Glutamatergic neuron (in vitro differentiated cells): ENCODE measurements at regions not wholly inside any gene's neighbourhood (a gene's known extent, or its start where the extent isn't known, plus 50 kb on each side); places are given as distances from the start of the nearest gene placed in this dataset.

Experiments
- DNase-seq: peaks from one replicate; pipeline ENCODE4 v3.0.0; 2022
- H3K27ac Mint-ChIP-seq: one replicate; pipeline ENCODE4 v1.8.0; 2020; ENCODE audit warnings: mild to moderate bottlenecking, mixed read lengths, inconsistent platforms; ENCODE audit not compliant: unreplicated experiment
- H3K27me3 Mint-ChIP-seq: one replicate; pipeline ENCODE4 v1.8.0; 2020; ENCODE audit warnings: mild to moderate bottlenecking, moderate library complexity, mixed read lengths, inconsistent platforms; ENCODE audit not compliant: unreplicated experiment
- H3K36me3 Mint-ChIP-seq: one replicate; pipeline ENCODE4 v1.8.0; 2020; ENCODE audit warnings: mild to moderate bottlenecking, mixed read lengths, inconsistent platforms; ENCODE audit not compliant: unreplicated experiment
- H3K4me1 Mint-ChIP-seq: one replicate; pipeline ENCODE4 v1.8.0; 2020; ENCODE audit warnings: mild to moderate bottlenecking, low read depth, mixed read lengths, inconsistent platforms; ENCODE audit not compliant: unreplicated experiment
- H3K4me3 Mint-ChIP-seq: one replicate; pipeline ENCODE4 v1.8.0; 2020; ENCODE audit warnings: mild to moderate bottlenecking, mixed read lengths, inconsistent platforms; ENCODE audit not compliant: unreplicated experiment
- H3K9me3 Mint-ChIP-seq: one replicate; pipeline ENCODE4 v1.8.0; 2020; ENCODE audit warnings: mild to moderate bottlenecking, moderate library complexity, mixed read lengths, inconsistent platforms; ENCODE audit not compliant: unreplicated experiment
- TF ChIP-seq, protein P1 (sequence below): fragments of 200-600 bp; sonication (generic); IDR thresholded peaks from one replicate; pipeline ENCODE4 v1.5.0; 2021; ENCODE audit not compliant: partially characterized antibody, unreplicated experiment

GRCh38 chr6:9439621-9440330 is 975.1 kb downstream of the TFAP2A start:
- Mint-ChIP-seq H3K27ac (no peak overlapping the region), H3K27me3 (peaks cover 1% of the 10 kb centered on the region), H3K9me3 (peaks cover 2% of the 10 kb centered on the region), H3K36me3 (peaks cover 5% of the 10 kb centered on the region), H3K4me1 (no peaks in the 10 kb centered on the region), H3K4me3 (no peak overlapping the region)
- TF ChIP-seq, protein P1, sequence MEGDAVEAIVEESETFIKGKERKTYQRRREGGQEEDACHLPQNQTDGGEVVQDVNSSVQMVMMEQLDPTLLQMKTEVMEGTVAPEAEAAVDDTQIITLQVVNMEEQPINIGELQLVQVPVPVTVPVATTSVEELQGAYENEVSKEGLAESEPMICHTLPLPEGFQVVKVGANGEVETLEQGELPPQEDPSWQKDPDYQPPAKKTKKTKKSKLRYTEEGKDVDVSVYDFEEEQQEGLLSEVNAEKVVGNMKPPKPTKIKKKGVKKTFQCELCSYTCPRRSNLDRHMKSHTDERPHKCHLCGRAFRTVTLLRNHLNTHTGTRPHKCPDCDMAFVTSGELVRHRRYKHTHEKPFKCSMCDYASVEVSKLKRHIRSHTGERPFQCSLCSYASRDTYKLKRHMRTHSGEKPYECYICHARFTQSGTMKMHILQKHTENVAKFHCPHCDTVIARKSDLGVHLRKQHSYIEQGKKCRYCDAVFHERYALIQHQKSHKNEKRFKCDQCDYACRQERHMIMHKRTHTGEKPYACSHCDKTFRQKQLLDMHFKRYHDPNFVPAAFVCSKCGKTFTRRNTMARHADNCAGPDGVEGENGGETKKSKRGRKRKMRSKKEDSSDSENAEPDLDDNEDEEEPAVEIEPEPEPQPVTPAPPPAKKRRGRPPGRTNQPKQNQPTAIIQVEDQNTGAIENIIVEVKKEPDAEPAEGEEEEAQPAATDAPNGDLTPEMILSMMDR, result no peak
- DNase-seq, result no peak

- H3K36me3 Mint-ChIP-seq, result no peaks in the 10 kb centered on the region
- H3K4me1 Mint-ChIP-seq, result no peaks in the 10 kb centered on the region
- TF ChIP-seq, protein P1, result no peak
- H3K27ac Mint-ChIP-seq, result no peak overlapping the region
- H3K4me3 Mint-ChIP-seq, result no peak overlapping the region
- peaks cover 1% of the 10 kb centered on the region for H3K27me3 Mint-ChIP-seq
- no peak for DNase-seq
- H3K9me3 Mint-ChIP-seq, result no peaks in the 10 kb centered on the region
Observed at GRCh38 chr6:9437836-9438235, 977.0 kb downstream of the TFAP2A start.

GRCh38 chr6:9435281-9435680 is 979.6 kb downstream of the TFAP2A start:
- no peaks in the 10 kb centered on the region for H3K27me3 Mint-ChIP-seq
- H3K4me1 Mint-ChIP-seq, result no peaks in the 10 kb centered on the region
- H3K27ac Mint-ChIP-seq, result no peak overlapping the region
- no peaks in the 10 kb centered on the region for H3K36me3 Mint-ChIP-seq
- no peak for DNase-seq
- no peak overlapping the region for H3K4me3 Mint-ChIP-seq
- H3K9me3 Mint-ChIP-seq, result no peaks in the 10 kb centered on the region
- TF ChIP-seq, protein P1, result no peak

DNA sequence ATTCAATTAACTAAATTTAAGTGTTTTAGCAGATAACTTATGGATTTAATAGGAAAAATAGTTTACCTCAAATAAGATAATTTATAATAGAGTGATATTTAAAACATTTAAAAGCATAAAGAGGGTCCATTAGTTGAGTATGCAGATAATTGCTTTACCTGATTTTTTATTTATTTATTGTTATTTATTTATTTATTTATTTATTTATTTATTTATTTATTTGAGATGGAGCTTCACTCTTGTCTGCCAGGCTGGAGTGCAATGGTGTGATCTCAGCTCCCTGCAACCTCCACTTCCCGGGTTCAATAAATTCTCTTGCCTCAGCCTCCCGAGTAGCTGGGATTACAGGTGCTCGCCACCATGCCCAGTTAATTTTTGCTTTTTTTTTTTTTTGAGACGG is 982.9 kb downstream of the TFAP2A start:
- no peak for DNase-seq
- TF ChIP-seq, protein P1, result no peak
- no peaks in the 10 kb centered on the region for H3K9me3 Mint-ChIP-seq
- no peak overlapping the region for H3K4me3 Mint-ChIP-seq
- H3K27me3 Mint-ChIP-seq, result no peaks in the 10 kb centered on the region
- no peaks in the 10 kb centered on the region for H3K36me3 Mint-ChIP-seq
- H3K27ac Mint-ChIP-seq, result no peak overlapping the region
- peaks cover 4% of the 10 kb centered on the region for H3K4me1 Mint-ChIP-seq

DNA sequence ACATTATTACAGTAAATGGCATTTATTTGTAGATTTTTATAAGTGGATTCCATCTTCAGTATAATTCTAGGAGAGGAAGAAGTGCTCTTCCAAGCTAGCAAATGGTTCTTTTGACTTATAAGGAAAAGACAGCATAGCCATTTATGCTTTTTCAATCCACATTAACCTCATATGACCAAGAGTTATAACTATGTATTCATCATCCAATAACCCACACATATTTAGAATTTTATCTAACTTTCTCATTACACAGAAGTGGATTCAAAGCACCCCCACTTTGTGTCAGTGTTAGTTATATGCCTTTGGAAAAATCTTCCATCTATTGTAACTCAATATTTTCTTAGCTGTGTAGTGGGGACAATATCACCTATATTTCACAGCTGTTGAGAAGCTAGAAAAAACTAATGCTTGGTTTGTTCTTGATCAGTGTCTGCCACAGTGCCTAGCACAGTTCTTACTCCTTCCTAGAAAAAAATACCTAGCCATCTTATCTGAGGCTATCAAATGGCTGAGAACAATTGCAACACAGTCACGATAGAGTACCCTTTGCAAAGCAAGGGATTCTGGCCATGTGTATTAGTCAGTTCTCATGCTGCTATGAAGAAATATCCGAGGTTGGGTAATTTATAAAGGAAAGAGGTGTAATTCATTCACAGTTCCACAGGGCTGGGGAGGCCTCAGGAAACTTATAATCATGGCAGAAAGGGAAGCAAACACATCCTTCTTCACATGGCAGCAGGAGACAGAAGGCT is 986.3 kb downstream of the TFAP2A start:
- Mint-ChIP-seq H3K36me3 (no peaks in the 10 kb centered on the region), H3K27ac (peak overlapping the region; percentile 18), H3K9me3 (no peaks in the 10 kb centered on the region), H3K4me1 (peaks cover 4% of the 10 kb centered on the region), H3K27me3 (no peaks in the 10 kb centered on the region), H3K4me3 (no peak overlapping the region)
- no peak for DNase-seq
- TF ChIP-seq, protein P1, result no peak
